ENCODE measurements at regions not wholly inside any gene's neighbourhood (a gene's known extent, or its start where the extent isn't known, plus 50 kb on each side); places are given as distances from the start of the nearest gene placed in this dataset.

- intact Hi-C loops (cut with DNase I; ENCODE audit: low total_unique reads): no loop called here
Observed at GRCh38 chr9:23563517-23563916, 262.5 kb downstream of the ELAVL2 start.

GRCh38 chr9:23567516-23568165 lies 258.4 kb downstream of the ELAVL2 start:
- H3K9me3 ChIP-seq: peaks cover 0 to 5% (median 0%) of the 10 kb centered on the region in 4 donors
- no peak overlapping the region for H3K4me3 ChIP-seq
- H3K4me1 ChIP-seq: no peaks in the 10 kb centered on the region
- intact Hi-C loops (cut with DNase I; ENCODE audit: low total_unique reads): no loop called here
- H3K27ac ChIP-seq: no peak overlapping the region
- TF ChIP-seq POLR2A (IDR thresholded peaks at IDR 0.05) (no peak), POLR2AphosphoS5 (IDR thresholded peaks at IDR 0.05) (no peak), EP300 (IDR thresholded peaks at IDR 0.05) (no peak)
- TF ChIP-seq, protein P1, sequence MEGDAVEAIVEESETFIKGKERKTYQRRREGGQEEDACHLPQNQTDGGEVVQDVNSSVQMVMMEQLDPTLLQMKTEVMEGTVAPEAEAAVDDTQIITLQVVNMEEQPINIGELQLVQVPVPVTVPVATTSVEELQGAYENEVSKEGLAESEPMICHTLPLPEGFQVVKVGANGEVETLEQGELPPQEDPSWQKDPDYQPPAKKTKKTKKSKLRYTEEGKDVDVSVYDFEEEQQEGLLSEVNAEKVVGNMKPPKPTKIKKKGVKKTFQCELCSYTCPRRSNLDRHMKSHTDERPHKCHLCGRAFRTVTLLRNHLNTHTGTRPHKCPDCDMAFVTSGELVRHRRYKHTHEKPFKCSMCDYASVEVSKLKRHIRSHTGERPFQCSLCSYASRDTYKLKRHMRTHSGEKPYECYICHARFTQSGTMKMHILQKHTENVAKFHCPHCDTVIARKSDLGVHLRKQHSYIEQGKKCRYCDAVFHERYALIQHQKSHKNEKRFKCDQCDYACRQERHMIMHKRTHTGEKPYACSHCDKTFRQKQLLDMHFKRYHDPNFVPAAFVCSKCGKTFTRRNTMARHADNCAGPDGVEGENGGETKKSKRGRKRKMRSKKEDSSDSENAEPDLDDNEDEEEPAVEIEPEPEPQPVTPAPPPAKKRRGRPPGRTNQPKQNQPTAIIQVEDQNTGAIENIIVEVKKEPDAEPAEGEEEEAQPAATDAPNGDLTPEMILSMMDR (IDR thresholded peaks at IDR 0.05): no peak
- H3K36me3 ChIP-seq: no peaks in the 10 kb centered on the region
- no peaks in the 10 kb centered on the region for H3K27me3 ChIP-seq
- 62 to 76% (median 69%) methylated on average over 5 of the region's 5 CpGs for whole genome bisulfite sequencing, 5 donors
- no peak for DNase-seq

More at GRCh38 chr9:23563517-23563916, 262.5 kb downstream of the ELAVL2 start:
- peak in 1 of 2 donors; percentile 6 for DNase-seq
- Histone ChIP-seq H3K36me3 (no peaks in the 10 kb centered on the region), H3K4me3 (no peak overlapping the region), H3K27ac (no peak overlapping the region), H3K9me3 (peaks cover 0 to 10% (median 4%) of the 10 kb centered on the region in 4 donors), H3K4me1 (no peaks in the 10 kb centered on the region), H3K27me3 (no peaks in the 10 kb centered on the region)
- TF ChIP-seq, protein P1 (IDR thresholded peaks at IDR 0.05): no peak
- TF ChIP-seq EP300 (IDR thresholded peaks at IDR 0.05) (no peak), POLR2A (IDR thresholded peaks at IDR 0.05) (no peak), POLR2AphosphoS5 (IDR thresholded peaks at IDR 0.05) (no peak)
- 34 to 59% (median 57%) methylated on average over 3 of the region's 3 CpGs for WGBS, 5 donors

DNA sequence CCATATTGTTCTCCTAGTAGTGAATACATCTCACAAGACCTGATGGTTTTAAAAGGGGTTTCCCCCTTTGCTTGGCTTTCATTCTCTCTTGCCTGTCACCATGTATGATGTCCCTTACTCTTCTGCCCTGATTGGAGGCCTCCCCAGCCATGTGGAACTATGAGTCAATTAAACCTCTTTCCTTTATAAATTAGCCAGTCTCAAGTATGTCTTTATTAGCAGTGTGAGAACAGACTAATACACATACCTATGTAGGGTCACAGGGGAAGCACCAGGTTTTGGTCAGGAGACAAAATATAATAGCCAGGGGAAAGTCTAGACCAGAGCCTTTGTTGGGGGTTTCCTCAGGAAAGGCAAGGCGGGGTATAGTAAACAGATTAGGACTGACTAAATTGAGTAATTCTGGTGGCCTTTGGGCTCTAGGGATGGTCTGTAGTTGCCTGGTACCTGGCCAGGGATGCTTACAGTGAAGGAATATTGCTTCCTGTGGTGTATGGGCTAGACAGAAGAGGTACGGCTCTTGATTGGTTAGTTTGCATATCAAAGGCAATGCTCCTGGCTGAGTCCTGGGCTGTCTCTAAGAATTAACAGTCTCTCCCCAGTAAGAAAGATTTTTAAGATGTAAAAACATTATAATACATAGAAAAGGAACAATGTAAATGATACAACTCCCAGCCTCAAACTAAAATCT lies 254.5 kb downstream of the ELAVL2 start:
- H3K4me3 ChIP-seq: no peak overlapping the region
- 65 to 85% (median 75%) methylated on average over 2 of the region's 2 CpGs for WGBS, 5 donors
- intact Hi-C loops (cut with DNase I; ENCODE audit: low total_unique reads): no loop called here
- DNase-seq: no peak
- no peak overlapping the region for H3K27ac ChIP-seq
- H3K27me3 ChIP-seq: no peaks in the 10 kb centered on the region
- H3K9me3 ChIP-seq: no peaks in the 10 kb centered on the region
- H3K36me3 ChIP-seq: no peaks in the 10 kb centered on the region
- no peaks in the 10 kb centered on the region for H3K4me1 ChIP-seq
- TF ChIP-seq EP300 (IDR thresholded peaks at IDR 0.05) (no peak), POLR2AphosphoS5 (IDR thresholded peaks at IDR 0.05) (no peak), POLR2A (IDR thresholded peaks at IDR 0.05) (no peak)
- TF ChIP-seq, protein P1 (IDR thresholded peaks at IDR 0.05): no peak

- intact Hi-C loops (cut with DNase I; ENCODE audit: low total_unique reads): no loop called here
- no peak overlapping the region for H3K4me3 ChIP-seq
- no peaks in the 10 kb centered on the region for H3K36me3 ChIP-seq
- TF ChIP-seq, protein P1 (IDR thresholded peaks at IDR 0.05): no peak
- no peak for TF ChIP-seq EP300 (IDR thresholded peaks at IDR 0.05)
- no peak for TF ChIP-seq POLR2A (IDR thresholded peaks at IDR 0.05)
- TF ChIP-seq POLR2AphosphoS5 (IDR thresholded peaks at IDR 0.05): no peak
- no peaks in the 10 kb centered on the region for H3K9me3 ChIP-seq
- H3K27me3 ChIP-seq: no peaks in the 10 kb centered on the region
- H3K4me1 ChIP-seq: no peaks in the 10 kb centered on the region
- DNase-seq: no peak
- H3K27ac ChIP-seq: no peak overlapping the region
Observed at GRCh38 chr9:23573800-23574199, 252.2 kb downstream of the ELAVL2 start.
